ENCODE measurements at regions not wholly inside any gene's neighbourhood (a gene's known extent, or its start where the extent isn't known, plus 50 kb on each side); places are given as distances from the start of the nearest gene placed in this dataset.

GRCh38 chr7:155885167-155886155 is 73.2 kb upstream of the SHH start:
- no peak for DNase-seq (ENCODE audit: low read depth in 4 of 4, low spot score in 3 of 4)

- DNase-seq (ENCODE audit: low read depth in 4 of 4, low spot score in 3 of 4) = no peak
These were observed 72.2 kb upstream of the SHH start for GRCh38 chr7:155884225-155885166.

DNA sequence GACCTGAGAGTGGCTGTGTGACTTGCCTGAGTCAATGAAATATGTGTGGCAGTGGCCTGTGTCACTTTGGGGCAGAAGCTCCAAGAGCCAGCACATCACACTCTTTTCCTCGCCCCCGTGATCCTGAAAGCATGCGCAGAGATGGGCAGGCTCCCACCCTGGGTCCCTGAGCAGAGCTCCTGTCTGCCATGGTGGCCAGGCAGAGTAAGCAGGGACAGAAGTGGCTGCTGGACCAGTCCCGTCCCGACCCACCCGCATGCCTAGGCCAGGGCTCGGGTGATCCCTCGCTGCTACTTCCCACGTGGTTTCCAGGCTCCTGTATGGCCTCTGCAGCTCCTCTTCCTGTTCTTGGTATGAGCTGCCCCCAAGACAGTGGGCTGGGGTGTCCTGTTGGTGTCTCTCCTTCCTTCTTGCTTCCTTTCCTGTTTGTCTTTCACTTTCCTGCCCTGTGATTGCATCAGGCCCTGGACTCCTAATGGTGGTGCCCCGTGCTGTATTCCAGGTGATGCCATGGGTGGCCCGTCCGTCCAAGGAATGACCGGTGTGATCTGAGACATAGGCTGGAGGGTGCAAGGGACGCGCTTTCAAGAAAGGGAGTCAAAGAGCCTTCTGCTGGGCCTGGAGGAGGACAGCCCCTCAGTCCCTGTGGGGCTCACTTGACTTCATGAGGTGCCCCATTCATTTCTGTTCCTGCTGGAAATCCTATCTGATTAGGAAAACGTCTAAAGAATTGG is 71.4 kb upstream of the SHH start:
- no peak for DNase-seq (ENCODE audit: low read depth in 4 of 4, low spot score in 3 of 4)

DNA sequence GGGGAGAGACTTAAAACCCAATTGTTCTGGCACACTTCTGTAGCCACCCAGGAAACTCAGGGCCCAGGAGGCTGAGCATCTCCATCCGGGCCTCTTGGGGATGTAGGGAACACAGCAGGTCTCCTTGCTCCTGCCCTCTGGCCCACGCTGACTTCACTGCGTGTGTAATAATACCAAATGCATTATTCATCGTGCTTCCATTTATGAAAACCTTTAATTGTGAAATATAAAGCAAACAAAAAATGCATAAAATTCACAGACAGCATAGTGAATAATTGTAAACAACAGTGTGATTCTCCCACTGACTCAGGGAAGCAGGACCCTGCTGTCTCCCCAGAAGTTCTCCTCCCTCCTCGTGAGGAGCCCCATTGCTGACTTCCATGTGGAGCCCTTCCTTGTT is 70.3 kb upstream of the SHH start:
- DNase-seq (ENCODE audit: low read depth in 4 of 4, low spot score in 3 of 4) = no peak

DNA sequence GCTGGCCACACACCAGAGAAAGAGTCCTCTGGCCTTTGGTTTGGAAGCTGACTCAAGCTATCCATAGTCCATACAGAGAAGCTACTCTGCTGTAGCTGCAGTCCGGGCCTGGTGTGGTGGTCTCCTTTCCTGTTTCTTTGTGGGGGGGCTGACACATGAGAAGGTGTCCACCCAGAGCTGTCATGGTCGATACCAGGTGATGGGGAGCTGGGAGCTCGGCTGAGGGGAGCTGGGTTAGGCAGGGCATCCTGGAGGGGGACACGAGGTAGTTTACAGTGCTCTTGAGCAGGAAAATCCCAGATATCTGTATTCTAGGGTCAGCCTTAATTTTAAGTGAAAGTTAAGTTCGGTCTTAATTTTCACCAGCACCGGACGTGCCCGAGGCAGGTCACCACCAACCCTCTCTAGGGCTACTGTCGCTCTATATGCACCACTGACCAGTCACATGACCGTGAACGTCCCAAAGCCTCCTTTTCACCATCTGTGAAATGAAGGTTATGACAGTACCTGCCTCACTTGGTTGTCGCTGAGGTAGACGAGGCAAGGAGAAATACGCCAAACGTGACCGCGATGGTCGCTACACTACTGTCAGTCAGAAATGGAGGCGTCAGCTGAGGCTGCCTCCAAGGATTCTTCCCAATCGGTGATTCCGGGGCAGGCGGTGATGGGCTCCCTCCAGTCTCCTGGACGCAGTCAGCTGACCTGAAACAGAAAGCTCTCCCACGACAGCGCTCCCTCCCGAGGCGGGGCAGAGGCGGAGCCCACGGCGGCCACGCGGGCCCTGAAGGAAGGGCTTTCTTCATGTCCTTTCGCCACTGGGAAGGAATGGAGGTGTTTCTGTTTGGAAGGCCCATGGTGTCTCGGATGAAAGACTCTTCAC is 69.4 kb upstream of the SHH start:
- DNase-seq (ENCODE audit: low read depth in 4 of 4, low spot score in 3 of 4) = no peak

DNA sequence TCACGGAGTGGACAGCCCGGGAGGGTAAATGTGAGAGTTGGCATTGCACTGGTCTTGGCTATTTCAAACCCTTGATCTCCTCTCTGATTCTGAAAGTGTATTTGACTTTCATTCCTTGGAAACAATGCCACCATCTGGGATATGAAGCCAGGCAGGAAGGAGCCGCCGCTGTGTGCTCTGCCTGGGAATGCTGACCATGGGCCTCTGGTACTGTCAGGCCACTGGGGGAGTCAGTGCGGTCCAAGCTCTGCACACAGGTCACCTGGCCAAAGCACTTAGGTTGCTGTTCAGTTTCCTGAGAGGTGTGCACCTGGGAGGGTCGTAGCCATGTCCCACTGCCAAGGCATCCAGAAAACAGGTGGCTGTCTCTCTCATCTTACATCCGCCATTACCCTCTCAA is 68.5 kb upstream of the SHH start:
- no peak for DNase-seq (ENCODE audit: low read depth in 4 of 4, low spot score in 3 of 4)

GRCh38 chr7:155879592-155879991 is 67.3 kb upstream of the SHH start:
- no peak for DNase-seq (ENCODE audit: low read depth in 4 of 4, low spot score in 3 of 4)

DNA sequence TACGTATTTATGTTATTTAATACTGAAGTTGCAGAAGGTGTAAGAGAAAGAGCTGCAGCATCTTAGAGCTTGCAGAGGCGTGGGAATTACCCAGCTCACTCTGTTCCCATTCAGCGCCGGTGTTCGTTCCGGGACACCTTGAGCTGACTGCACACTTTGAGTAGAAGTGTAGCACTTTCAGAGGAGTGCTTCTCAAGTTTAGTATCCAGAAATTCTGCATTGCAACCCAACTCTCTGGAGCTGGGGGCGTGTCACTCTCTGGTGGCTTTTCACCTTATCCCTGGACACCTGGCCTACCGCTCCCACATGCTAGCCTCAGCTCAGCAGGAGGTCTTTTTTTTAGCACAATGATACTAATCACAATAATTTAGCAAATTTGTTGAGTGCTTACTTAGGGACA is 66.4 kb upstream of the SHH start:
- DNase-seq (ENCODE audit: low read depth in 4 of 4, low spot score in 3 of 4) = no peak

DNA sequence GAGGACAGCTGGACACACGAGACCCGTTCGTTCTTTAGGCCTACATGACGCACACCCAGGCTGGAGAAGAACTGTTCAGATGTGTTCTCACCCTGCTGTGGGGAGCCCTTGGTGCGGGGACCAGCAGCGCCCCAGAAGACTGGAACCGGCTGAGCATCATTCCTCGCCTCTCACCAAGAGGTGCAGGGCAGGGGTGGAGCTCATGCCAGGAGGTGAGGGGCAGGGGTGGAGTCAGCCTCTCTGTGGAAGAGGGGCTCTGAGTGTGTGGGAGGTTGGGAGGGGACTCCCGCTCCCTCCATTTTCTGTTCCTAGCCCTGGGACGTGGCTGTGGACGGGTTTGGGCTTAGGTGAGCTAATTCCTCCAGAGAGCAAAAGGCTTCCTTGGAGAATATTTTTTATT is 66.0 kb upstream of the SHH start:
- no peak for DNase-seq (ENCODE audit: low read depth in 4 of 4, low spot score in 3 of 4)

GRCh38 chr7:155877167-155877566 is 64.9 kb upstream of the SHH start:
- DNase-seq (ENCODE audit: low read depth in 4 of 4, low spot score in 3 of 4) = no peak

GRCh38 chr7:155874411-155874810 is 62.1 kb upstream of the SHH start:
- DNase-seq (ENCODE audit: low read depth in 4 of 4, low spot score in 3 of 4) = no peak

- DNase-seq (ENCODE audit: low read depth in 4 of 4, low spot score in 3 of 4) = no peak
These were observed 61.7 kb upstream of the SHH start for GRCh38 chr7:155874010-155874409.

GRCh38 chr7:155872678-155873369 is 60.6 kb upstream of the SHH start:
- DNase-seq (ENCODE audit: low read depth in 4 of 4, low spot score in 3 of 4) = no peak

GRCh38 chr7:155871211-155871610 is 58.9 kb upstream of the SHH start:
- DNase-seq (ENCODE audit: low read depth in 4 of 4, low spot score in 3 of 4) = no peak

- no peak for DNase-seq (ENCODE audit: low read depth in 4 of 4, low spot score in 3 of 4)
These were observed 58.3 kb upstream of the SHH start for GRCh38 chr7:155870334-155871180.

- no peak for DNase-seq (ENCODE audit: low read depth in 4 of 4, low spot score in 3 of 4)
These were observed 57.5 kb upstream of the SHH start for GRCh38 chr7:155869784-155870076.

GRCh38 chr7:155868955-155869783 is 56.9 kb upstream of the SHH start:
- no peak for DNase-seq (ENCODE audit: low read depth in 4 of 4, low spot score in 3 of 4)
